Amniotic stem cell (primary cell): ENCODE measurements at regions not wholly inside any gene's neighbourhood (a gene's known extent, or its start where the extent isn't known, plus 50 kb on each side); places are given as distances from the start of the nearest gene placed in this dataset.

ENCODE experiments used
- DNase-seq: peaks from one replicate; lab custom pipeline; 2025; lab: John Stamatoyannopoulos, UW

- no peak for DNase-seq
Observed at GRCh38 chr14:36465178-36465577, 54.9 kb downstream of the NKX2-1 start.

DNA sequence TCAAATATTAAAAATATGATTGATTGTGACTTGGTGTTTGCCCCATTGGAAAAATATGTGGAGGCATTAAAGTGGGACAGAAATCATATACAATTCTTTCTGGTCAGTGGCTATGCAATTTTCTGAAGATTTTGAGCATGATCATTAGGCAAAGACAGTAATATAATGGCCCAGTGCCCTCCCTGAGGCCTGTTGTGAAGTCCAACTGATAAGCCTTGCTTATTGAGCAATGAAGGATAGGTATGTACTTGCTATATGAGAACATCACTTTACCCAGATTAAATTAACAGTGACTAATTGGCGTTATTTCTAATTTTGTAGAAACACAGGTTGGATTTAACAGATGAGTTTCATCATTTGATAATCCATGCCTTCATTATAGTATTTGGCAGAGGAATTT is 57.1 kb downstream of the NKX2-1 start:
- DNase-seq = no peak

DNA sequence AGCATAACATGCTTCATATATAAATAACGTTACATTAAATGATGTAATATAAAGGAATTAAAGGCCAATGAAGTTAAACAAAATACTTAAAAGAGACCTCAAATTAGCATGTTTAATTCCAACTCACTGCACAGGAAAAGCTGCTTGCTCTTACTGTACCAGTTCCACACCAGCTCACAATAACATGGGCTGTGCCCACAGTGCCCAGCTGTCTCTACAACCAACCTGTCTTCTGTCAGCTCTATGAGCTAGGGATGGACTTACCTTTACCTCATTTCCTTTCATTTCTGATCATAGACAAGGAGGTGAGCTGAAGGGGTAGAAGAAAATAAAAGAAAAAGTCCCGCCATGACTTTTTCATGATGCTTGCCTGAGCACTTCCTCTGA is 64.8 kb downstream of the NKX2-1 start:
- no peak for DNase-seq

DNA sequence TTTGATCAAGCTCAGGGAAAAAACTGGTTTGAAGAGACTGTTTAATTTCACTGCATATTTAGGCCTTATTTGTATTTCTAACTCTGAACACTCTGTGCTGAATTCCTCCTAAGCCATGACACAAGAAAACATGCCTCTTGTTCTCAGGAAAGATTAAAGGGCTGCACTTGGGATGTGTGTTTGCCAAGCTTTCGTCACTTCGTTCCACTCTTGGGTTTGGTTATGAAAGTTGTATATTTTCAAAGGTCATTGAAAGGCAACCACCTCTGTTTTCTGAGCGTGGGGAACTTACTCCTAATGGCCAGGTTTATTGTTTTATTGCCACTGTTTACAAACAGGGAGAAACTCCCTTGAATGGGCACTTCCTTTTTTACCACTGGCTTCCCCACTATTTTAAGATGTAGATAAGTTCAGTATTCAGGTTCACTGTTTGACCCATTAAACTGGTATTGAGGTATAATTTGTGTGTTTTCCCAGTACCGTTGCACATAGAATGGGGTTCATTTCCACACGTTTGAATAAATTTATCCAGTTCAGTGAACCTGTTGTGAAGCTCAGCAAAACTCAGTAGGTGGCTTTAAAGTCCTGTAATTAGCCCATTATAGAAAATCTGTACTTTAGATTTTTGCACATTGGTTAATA is 65.3 kb downstream of the NKX2-1 start:
- DNase-seq = no peak

DNA sequence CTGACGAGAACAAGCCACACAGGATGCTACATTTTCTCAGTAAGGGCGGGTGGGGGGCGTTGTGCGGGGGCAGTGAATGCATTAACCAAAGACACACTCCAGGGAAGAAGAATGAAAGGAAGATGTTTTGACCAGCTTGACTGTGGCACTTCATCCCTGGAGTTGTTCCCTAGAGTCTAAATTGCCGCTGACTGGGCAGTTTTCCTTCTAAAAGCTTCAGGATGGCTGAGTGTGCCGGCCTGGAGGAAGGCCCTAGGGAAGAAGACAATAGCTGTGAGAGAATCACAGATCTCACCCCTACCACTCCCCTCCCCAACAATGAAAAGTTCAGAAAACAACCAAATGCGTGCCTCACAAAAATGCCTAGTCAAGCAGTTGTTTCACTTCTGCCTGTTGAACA is 67.2 kb downstream of the NKX2-1 start:
- DNase-seq = no peak

GRCh38 chr14:36451310-36452065 is 68.5 kb downstream of the NKX2-1 start:
- no peak for DNase-seq

DNA sequence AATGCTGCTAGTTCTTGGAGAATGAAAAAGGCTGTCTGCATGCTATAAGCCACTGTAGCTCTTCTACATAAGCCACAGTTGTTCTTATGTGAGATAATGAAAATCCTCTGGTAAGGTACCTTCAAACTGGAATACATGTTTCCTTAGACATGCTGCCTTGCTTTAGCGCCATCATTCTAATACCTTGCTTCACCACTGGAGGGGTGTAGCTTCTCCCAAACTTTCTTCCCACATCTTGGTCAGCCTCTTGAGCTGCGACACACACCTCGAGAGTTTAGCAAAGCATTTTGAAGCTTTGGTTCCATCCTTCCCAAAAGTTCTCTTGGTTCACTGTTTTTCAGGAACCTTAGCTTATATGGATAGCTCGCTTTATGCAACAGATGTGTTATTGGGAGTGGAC is 69.5 kb downstream of the NKX2-1 start:
- DNase-seq = no peak

GRCh38 chr14:36449903-36450302 is 70.1 kb downstream of the NKX2-1 start:
- no peak for DNase-seq

- DNase-seq = no peak
Observed at GRCh38 chr14:36443374-36443773, 76.7 kb downstream of the NKX2-1 start.

DNA sequence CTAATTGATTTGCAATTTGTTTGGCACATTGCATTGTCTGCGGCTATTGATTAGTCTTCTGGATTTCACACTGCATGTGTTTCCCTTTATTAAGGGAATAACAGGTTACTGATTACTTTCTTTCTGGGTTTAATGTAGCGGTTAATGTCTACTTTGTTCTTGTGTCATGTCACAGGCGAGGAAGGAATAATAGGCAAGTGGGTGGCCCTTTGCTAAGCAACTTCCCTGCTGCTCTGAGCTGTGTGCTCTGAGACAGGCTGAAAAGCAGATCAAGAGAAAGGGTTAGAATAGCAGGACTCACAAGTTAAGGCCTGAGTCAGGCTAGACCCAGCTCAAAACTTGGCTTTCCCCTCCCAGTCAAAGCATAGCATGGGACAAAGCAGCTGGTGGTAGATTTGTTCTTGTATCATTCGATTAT is 77.2 kb downstream of the NKX2-1 start:
- no peak for DNase-seq

- no peak for DNase-seq
Observed at GRCh38 chr14:36441283-36441682, 78.7 kb downstream of the NKX2-1 start.

DNA sequence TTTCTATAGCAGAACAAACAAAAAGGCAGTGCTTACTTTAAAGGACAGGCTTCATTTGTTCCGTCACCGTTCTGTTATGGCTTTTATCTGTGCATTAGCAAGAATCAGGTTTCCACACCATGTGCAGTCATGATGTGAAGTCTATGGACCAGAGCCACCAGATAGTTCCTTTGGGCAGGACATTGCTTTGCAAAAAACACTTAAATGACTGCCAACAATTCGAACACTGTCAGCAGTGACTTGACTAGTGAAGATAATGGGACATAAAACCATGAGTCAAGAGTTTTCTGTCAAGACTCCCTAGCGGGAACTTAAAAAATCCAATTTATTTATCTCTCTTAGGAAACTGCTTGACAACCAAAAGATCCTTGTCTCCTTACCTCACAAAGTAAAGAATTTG is 80.3 kb downstream of the NKX2-1 start:
- DNase-seq = no peak

DNA sequence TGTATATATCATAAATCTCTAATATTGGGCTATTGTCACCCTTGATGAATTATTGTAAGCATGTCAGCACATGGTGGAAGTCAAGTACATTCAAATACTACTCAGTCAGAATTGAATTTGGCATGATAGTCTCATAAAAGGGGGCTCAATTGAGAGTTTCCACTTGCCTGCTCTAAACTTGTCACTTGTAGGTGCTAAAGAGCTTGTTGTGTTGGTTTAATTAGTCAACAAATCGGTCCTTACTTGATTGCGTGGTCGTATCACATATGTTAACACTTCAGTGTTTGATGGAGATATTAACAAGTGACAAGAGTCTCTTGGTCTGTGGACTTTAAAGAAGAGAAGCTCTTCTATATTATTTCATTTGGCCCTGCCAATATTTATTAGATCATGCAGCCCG is 81.1 kb downstream of the NKX2-1 start:
- no peak for DNase-seq

DNA sequence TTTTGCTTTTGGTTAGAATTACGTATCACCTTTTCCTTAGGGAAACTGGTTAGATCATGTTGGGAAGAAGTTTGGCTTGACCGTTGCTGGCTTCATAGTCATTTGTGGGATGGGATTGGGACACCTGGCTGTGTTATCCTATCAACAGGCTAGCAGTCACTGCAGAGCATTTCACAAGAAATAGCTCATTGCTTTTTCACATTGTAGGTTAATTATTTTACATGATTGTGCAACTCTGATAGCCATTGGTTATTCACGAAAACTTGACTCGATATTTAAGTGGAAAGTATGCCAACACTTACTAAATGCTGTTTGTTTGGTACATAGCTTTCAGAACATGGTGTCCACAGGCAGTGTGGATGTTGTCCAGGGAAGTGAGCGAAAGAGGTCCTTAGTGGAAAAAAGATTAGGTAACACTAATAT is 89.4 kb downstream of the NKX2-1 start:
- DNase-seq = no peak

GRCh38 chr14:36430169-36430568 is 89.9 kb downstream of the NKX2-1 start:
- DNase-seq = no peak

DNA sequence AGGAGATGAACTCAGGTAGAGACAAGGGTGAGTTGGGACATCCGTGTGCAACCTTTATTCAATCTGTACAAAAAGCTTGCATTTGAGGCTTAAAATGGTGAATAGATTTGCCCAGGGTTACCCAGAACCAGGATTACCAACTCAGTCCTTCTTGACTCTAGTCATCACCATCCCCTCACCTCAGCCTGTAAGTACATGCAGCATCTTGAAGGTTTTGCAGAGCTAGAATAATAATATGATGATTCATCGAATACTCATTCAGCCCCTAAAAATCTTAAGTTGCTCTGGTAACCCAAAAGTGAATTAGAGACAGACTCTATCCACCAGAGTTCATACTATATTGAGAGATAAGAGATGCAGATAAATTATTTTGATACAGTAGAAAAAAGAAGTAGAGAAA is 90.3 kb downstream of the NKX2-1 start:
- no peak for DNase-seq

DNA sequence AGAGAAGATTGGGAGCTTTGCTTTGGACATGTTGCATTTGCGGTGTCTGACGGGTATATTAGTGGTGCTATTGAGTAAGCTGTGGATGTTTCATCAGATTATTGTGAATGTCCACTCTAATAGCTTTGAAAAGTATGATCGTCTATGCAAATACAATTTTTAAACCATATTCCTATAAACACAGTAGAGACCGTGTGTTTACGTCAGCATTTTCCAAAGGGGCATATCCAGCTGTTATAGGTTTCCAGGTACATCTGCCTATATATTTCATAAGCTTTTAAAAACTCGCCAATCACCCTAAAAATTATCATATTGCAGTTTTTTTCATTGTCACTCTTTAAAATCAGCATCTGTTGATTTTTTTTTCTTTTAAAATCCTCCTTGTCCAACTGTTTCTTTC is 91.7 kb downstream of the NKX2-1 start:
- DNase-seq = no peak

DNA sequence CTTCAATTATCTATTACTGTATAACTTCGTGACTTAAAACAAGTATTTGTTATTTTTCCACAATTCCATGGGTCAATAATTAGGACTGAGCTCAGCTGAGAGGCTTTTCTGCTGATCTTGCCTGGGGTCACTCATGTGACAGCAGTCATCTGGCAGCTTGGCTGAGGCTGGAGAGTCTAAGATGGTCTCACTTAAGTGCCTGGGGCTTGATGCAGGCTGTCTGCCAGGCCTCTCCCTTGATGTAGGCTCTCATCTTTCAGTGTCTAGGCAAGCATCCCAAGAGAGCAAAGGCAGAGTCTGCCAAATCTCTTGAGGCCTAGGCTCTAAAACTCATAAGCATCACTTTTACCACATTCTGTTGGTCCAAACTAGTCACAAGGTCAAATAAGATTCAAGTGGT is 93.2 kb downstream of the NKX2-1 start:
- no peak for DNase-seq

DNA sequence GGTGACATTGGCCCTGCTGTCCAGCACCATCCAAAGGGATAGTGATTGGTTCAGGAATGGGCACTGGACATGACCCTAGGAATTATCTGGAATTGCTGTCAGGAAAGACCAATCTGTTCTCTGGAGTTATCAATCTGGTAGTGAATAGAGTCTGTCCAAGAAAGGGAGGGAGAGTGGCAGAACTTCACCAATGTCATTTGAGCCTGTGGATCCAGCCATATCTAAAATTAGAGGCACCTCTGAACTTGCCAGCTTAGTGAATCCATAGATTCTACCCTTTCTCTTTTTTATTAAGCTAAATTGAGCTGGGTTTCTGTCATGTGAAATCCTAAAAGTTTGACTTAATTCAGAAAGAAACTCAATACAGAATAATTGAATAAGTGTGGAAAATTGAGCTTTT is 93.9 kb downstream of the NKX2-1 start:
- no peak for DNase-seq

DNA sequence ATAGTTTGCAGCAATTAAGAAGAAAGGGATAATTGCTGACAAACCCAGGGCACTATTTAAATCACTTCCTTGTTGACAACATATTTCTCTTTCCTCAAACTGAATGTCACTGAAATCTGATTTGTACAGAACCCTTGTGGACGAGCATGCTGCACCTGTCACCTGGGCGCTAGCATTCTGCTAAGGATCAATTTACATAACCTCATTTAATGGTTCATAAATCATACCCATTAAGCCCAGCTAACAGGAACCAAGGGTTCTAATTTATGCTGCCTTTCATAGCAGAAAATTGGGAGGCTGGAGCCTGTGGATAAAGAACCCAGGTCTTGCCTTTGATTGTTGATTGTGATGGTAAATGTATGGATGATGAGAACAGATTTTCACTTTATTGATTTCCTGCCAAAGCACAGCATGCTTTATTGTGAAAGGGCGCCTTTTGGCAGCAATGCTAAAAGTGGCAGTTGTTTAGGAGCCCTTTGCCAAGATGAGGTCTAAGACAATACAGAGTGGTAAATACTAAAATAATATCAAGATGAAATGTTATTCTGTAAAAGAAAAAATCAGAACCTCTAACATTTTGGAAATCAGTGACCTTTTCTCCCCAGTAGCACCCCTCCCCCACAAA is 95.4 kb downstream of the NKX2-1 start:
- no peak for DNase-seq

- DNase-seq = no peak
Observed at GRCh38 chr14:36423430-36423829, 96.6 kb downstream of the NKX2-1 start.

GRCh38 chr14:36420149-36420687 is 99.8 kb upstream of the MBIP start:
- DNase-seq = no peak

- DNase-seq = no peak
Observed at GRCh38 chr14:36418937-36419336, 98.5 kb upstream of the MBIP start.
